PC-3 (cell line): ENCODE measurements at regions not wholly inside any gene's neighbourhood (a gene's known extent, or its start where the extent isn't known, plus 50 kb on each side); places are given as distances from the start of the nearest gene placed in this dataset.

Experiments
- ATAC-seq: fragments of 200-7000 bp; cut with Tn5 transposase; 2 replicates; pipeline ENCODE4 v1.9.1; 2020; ENCODE audit warnings: mild to moderate bottlenecking, moderate library complexity
- BruUV-seq: library from RNA; stranded (reverse); fragments of 400-500 nt; replicated peaks from 2 replicates; lab custom pipeline; 2021; lab: Mats Ljungman, UMichigan
- CTCF ChIA-PET: fragments of 300-600 bp; sonication (Branson Sonifier 250); formaldehyde crosslinking; loops from one replicate; lab custom pipeline; 2022; ENCODE audit warnings: antibody characterized with exemption; lab: Charles Lee
- POLR2A ChIA-PET: fragments of 300-600 bp; sonication (Branson Sonifier 250); formaldehyde crosslinking; loops from one replicate; lab custom pipeline; 2022; ENCODE audit warnings: antibody characterized with exemption; ENCODE audit not compliant: unreplicated experiment; lab: Charles Lee
- DNase-seq: peaks from one replicate; pipeline ENCODE4 v3.0.0-alpha.2; 2015
- H2AFZ ChIP-seq: fragments of 300-600 bp; sonication (generic); 2 replicates; pipeline ENCODE4 v1.6.0; 2016; ENCODE audit warnings: antibody characterized with exemption, low read length
- H3F3A ChIP-seq: fragments of 300-600 bp; sonication (generic); one replicate; pipeline ENCODE4 v1.6.0; 2017; ENCODE audit warnings: antibody characterized with exemption, low read length, control low read depth, mild to moderate bottlenecking; ENCODE audit not compliant: unreplicated experiment
- H3K27ac ChIP-seq: fragments of 300-600 bp; sonication (generic); 2 replicates; pipeline ENCODE4 v1.5.1; 2016; ENCODE audit warnings: mild to moderate bottlenecking, low read length
- H3K27me3 ChIP-seq: fragments of 300-600 bp; sonication (generic); 2 replicates; pipeline ENCODE4 v1.6.1; 2016; ENCODE audit warnings: low read length, mixed read lengths
- H3K36me3 ChIP-seq: fragments of 300-600 bp; sonication (generic); 2 replicates; pipeline ENCODE4 v1.6.1; 2016; ENCODE audit warnings: low read depth, mixed run types, low read length, mixed read lengths
- H3K4me1 ChIP-seq: fragments of 300-600 bp; sonication (generic); 2 replicates; pipeline ENCODE4 v1.5.1; 2016; ENCODE audit warnings: low read length; ENCODE audit not compliant: insufficient read depth
- H3K4me2 ChIP-seq: fragments of 300-600 bp; sonication (generic); 2 replicates; pipeline ENCODE4 v1.6.0; 2016; ENCODE audit warnings: low read length
- H3K4me3 ChIP-seq: fragments of 300-600 bp; sonication (generic); 2 replicates; pipeline ENCODE4 v1.5.1; 2016; ENCODE audit warnings: mild to moderate bottlenecking, low read length, mixed read lengths
- H3K79me2 ChIP-seq: fragments of 300-600 bp; sonication (generic); 2 replicates; pipeline ENCODE4 v1.6.1; 2017; ENCODE audit warnings: low read length, mixed read lengths
- H3K9ac ChIP-seq: fragments of 300-600 bp; sonication (generic); 2 replicates; pipeline ENCODE4 v1.6.0; 2016; ENCODE audit warnings: mild to moderate bottlenecking, low read length
- H3K9me2 ChIP-seq: fragments of 300-600 bp; sonication (generic); replicated peaks from 2 replicates; pipeline ENCODE4 v1.6.1; 2016; ENCODE audit warnings: mixed run types, low read length, mixed read lengths
- H3K9me3 ChIP-seq: fragments of 300-600 bp; sonication (generic); 2 replicates; pipeline ENCODE4 v1.6.1; 2016; ENCODE audit warnings: low read length, mixed read lengths
- H4K20me1 ChIP-seq: fragments of 300-600 bp; sonication (generic); 2 replicates; pipeline ENCODE4 v1.6.1; 2016; ENCODE audit warnings: low read length, mixed read lengths
- CTCF ChIP-seq: fragments of 300-600 bp; sonication (generic); conservative IDR thresholded peaks from 2 replicates; pipeline ENCODE4 v1.5.1; 2017; ENCODE audit warnings: antibody characterized with exemption, low read depth, mild to moderate bottlenecking, low read length
- EZH2 ChIP-seq: fragments of 300-600 bp; sonication (generic); IDR thresholded peaks from one replicate; pipeline ENCODE4 v1.6.1; 2017; ENCODE audit warnings: antibody characterized with exemption, mild to moderate bottlenecking, low read length; ENCODE audit not compliant: unreplicated experiment
- EZH2phosphoT487 ChIP-seq: fragments of 300-600 bp; sonication (generic); IDR thresholded peaks from 2 replicates; pipeline ENCODE4 v1.6.1; 2018; ENCODE audit warnings: mild to moderate bottlenecking, antibody characterized with exemption, low read length, borderline replicate concordance
- intact Hi-C: fragments of 100-400 bp; cut with micrococcal nuclease; formaldehyde crosslinking; loops from 2 replicates; pipeline ENCODE4 v1.9.0; 2023

- Histone ChIP-seq H2AFZ (no peak overlapping the region), H3K4me1 (peaks cover 21% of the 10 kb centered on the region), H3K4me3 (no peak overlapping the region), H3K27ac (no peak overlapping the region), H3K27me3 (no peaks in the 10 kb centered on the region), H3K36me3 (no peaks in the 10 kb centered on the region), H3K4me2 (no peak overlapping the region), H4K20me1 (no peaks in the 10 kb centered on the region), H3K9me3 (no peaks in the 10 kb centered on the region), H3F3A (no peaks in the 10 kb centered on the region), H3K9me2 (no peaks in the 10 kb centered on the region), H3K79me2 (no peaks in the 10 kb centered on the region), H3K9ac (no peak overlapping the region)
- ATAC-seq = no peak
- POLR2A ChIA-PET = no interaction called here
- no TSS peak for BruUV-seq
- intact Hi-C loops = loop anchor here (10.0 kb wide), 1 partner anchor 223 kb away; no protein-coding TSS in a partner anchor
- TF ChIP-seq EZH2phosphoT487 (no peak), EZH2 (no peak), CTCF (no peak)
- CTCF ChIA-PET = interaction anchor here (0.8 kb wide), 1 partner anchor 156 kb away, joined by 5 read pairs; no protein-coding TSS in a partner anchor
- no peak for DNase-seq
Observed at GRCh38 chr3:107428051-107428858, 51.0 kb downstream of the CCDC54 start.

- no peaks in the 10 kb centered on the region for H3K36me3 ChIP-seq
- no peaks in the 10 kb centered on the region for H4K20me1 ChIP-seq
- H3K27ac ChIP-seq = no peak overlapping the region
- TF ChIP-seq CTCF = peak; percentile 93
- TF ChIP-seq EZH2 = no peak
- H3K4me2 ChIP-seq = peak overlapping the region; percentile 91
- no peaks in the 10 kb centered on the region for H3F3A ChIP-seq
- peak; percentile 46 for ATAC-seq
- ChIA-PET CTCF (interaction anchor here (0.5 to 1.4 kb wide), 10 partner anchors 8 to 855 kb away, joined by 3 to 23 read pairs (median 4); no protein-coding TSS in a partner anchor), POLR2A (no interaction called here)
- H3K79me2 ChIP-seq = no peaks in the 10 kb centered on the region
- BruUV-seq = no TSS peak
- no peak overlapping the region for H3K9ac ChIP-seq
- H3K27me3 ChIP-seq = no peaks in the 10 kb centered on the region
- H3K4me1 ChIP-seq = peaks cover 21% of the 10 kb centered on the region
- peak; percentile 90 for DNase-seq
- H3K9me3 ChIP-seq = no peaks in the 10 kb centered on the region
- H3K9me2 ChIP-seq = no peaks in the 10 kb centered on the region
- H3K4me3 ChIP-seq = peak overlapping the region; percentile 76; the same call in 1 of the 2 replicates
- H2AFZ ChIP-seq = peak overlapping the region; percentile 93
- intact Hi-C loops = loop anchor here (1.0 to 10.0 kb wide), 3 partner anchors 158 to 225 kb away; no protein-coding TSS in a partner anchor
Observed at GRCh38 chr3:107429320-107430181, 52.3 kb downstream of the CCDC54 start.
